Epithelial cell of esophagus (primary cell): ENCODE measurements at regions not wholly inside any gene's neighbourhood (a gene's known extent, or its start where the extent isn't known, plus 50 kb on each side); places are given as distances from the start of the nearest gene placed in this dataset.

Experiments
- DNase-seq: peaks from one replicate; pipeline ENCODE4 v3.0.0; 2010; ENCODE audit warnings: low read depth
- H3K4me3 ChIP-seq: 2 replicates; pipeline ENCODE4 v1.5.1; 2011; ENCODE audit warnings: mild to moderate bottlenecking, low read length, control low read depth
- CTCF ChIP-seq: IDR thresholded peaks from 2 replicates; pipeline ENCODE4 v1.5.1; 2011; ENCODE audit warnings: low read depth, mild to moderate bottlenecking, low read length, control low read depth, inconsistent platforms; ENCODE audit not compliant: insufficient read depth; ENCODE audit errors: missing control alignments

- no peak for TF ChIP-seq CTCF
- DNase-seq: no peak
- H3K4me3 ChIP-seq: no peak overlapping the region
Measured at GRCh38 chr9:109830545-109830944, 50.5 kb downstream of the PALM2AKAP2 start.

DNA sequence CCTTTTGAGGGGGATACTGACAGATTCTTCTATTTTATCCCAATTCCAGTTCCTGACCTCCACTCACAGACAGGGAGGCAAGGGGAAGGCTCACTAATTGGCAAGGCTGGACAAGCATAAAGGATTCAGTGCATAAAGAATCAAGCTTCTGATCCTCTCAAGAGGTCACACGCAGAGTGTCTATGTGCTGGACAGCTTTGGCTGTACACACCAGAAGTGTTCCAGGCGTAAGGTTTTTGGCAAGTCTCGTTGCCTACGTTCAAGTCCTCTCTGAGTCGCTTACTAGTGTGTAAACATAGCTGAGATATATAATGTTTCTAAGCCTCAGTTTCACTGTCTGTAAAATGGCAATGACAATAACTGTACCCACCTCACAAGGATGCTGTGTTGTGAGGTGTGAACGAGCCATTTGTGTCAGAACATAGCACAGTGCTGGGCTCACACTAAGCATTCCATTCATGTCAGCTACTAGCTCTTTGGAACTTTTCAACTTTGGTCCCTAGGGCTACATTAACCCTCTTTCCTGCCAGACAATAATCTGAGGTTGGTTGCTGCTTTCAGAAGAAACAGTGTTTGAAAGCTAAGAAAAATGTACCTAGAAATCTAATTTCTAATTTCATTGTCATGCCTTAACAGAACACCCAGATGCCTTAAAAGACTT lies 52.1 kb downstream of the PALM2AKAP2 start:
- DNase-seq: no peak
- H3K4me3 ChIP-seq: no peak overlapping the region

GRCh38 chr9:109834855-109835254 lies 54.9 kb downstream of the PALM2AKAP2 start:
- TF ChIP-seq CTCF: no peak
- H3K4me3 ChIP-seq: no peak overlapping the region
- no peak for DNase-seq

More for the DNA sequence above, 52.1 kb downstream of the PALM2AKAP2 start:
- no peak for TF ChIP-seq CTCF

GRCh38 chr9:109843641-109844040 lies 63.6 kb downstream of the PALM2AKAP2 start:
- TF ChIP-seq CTCF: no peak
- no peak overlapping the region for H3K4me3 ChIP-seq
- no peak for DNase-seq

GRCh38 chr9:109845226-109845625 lies 65.2 kb downstream of the PALM2AKAP2 start:
- no peak for TF ChIP-seq CTCF
- DNase-seq: no peak
- no peak overlapping the region for H3K4me3 ChIP-seq

- DNase-seq: no peak
- TF ChIP-seq CTCF: no peak
- no peak overlapping the region for H3K4me3 ChIP-seq
Measured at GRCh38 chr9:109846776-109847175, 66.8 kb downstream of the PALM2AKAP2 start.

GRCh38 chr9:109852556-109852955 lies 72.6 kb downstream of the PALM2AKAP2 start:
- H3K4me3 ChIP-seq: no peak overlapping the region
- no peak for DNase-seq
- TF ChIP-seq CTCF: no peak
